HG02938 (cell line): ENCODE measurements at regions not wholly inside any gene's neighbourhood (a gene's known extent, or its start where the extent isn't known, plus 50 kb on each side); places are given as distances from the start of the nearest gene placed in this dataset.

Experiments
- ATAC-seq: cut with Tn5 transposase; IDR thresholded peaks from one replicate; pipeline ENCODE4 v1.9.1; 2021; ENCODE audit warnings: mild to moderate bottlenecking, moderate library complexity; ENCODE audit not compliant: unreplicated experiment

GRCh38 chr1:232452117-232452516 lies 177.8 kb downstream of the SIPA1L2 start:
- ATAC-seq: no peak

- no peak for ATAC-seq
These were observed 178.4 kb downstream of the SIPA1L2 start for GRCh38 chr1:232451506-232451905.

- ATAC-seq: no peak
These were observed 179.3 kb downstream of the SIPA1L2 start for GRCh38 chr1:232450615-232451014.

GRCh38 chr1:232447125-232447524 lies 182.8 kb downstream of the SIPA1L2 start:
- no peak for ATAC-seq

- no peak for ATAC-seq
These were observed 184.4 kb downstream of the SIPA1L2 start for GRCh38 chr1:232445361-232446106.

- no peak for ATAC-seq
These were observed 186.6 kb downstream of the SIPA1L2 start for GRCh38 chr1:232443372-232443771.

GRCh38 chr1:232441036-232441411 lies 188.9 kb downstream of the SIPA1L2 start:
- no peak for ATAC-seq

- ATAC-seq: no peak
These were observed 189.5 kb downstream of the SIPA1L2 start for GRCh38 chr1:232440325-232441035.

- no peak for ATAC-seq
These were observed 190.9 kb downstream of the SIPA1L2 start for GRCh38 chr1:232439011-232439410.

- ATAC-seq: no peak
These were observed 191.5 kb downstream of the SIPA1L2 start for GRCh38 chr1:232438476-232438875.

- ATAC-seq: no peak
These were observed 192.4 kb downstream of the SIPA1L2 start for GRCh38 chr1:232437510-232437909.

GRCh38 chr1:232435729-232436128 lies 194.2 kb downstream of the SIPA1L2 start:
- no peak for ATAC-seq

- no peak for ATAC-seq
These were observed 197.6 kb downstream of the SIPA1L2 start for GRCh38 chr1:232432313-232432712.

GRCh38 chr1:232431748-232432147 lies 198.2 kb downstream of the SIPA1L2 start:
- ATAC-seq: no peak

- ATAC-seq: no peak
These were observed 198.6 kb downstream of the SIPA1L2 start for GRCh38 chr1:232431326-232431725.

- ATAC-seq: no peak
These were observed 199.5 kb downstream of the SIPA1L2 start for GRCh38 chr1:232430467-232430866.

- no peak for ATAC-seq
These were observed 201.0 kb downstream of the SIPA1L2 start for GRCh38 chr1:232428786-232429530.

GRCh38 chr1:232428036-232428645 lies 201.8 kb downstream of the SIPA1L2 start:
- ATAC-seq: no peak

GRCh38 chr1:232426801-232427200 lies 203.1 kb downstream of the SIPA1L2 start:
- ATAC-seq: no peak

- ATAC-seq: no peak
These were observed 204.5 kb downstream of the SIPA1L2 start for GRCh38 chr1:232425421-232425820.

- ATAC-seq: no peak
These were observed 206.3 kb downstream of the SIPA1L2 start for GRCh38 chr1:232423591-232423990.
